Adrenal gland (tissue), 5 donors: ENCODE measurements at regions not wholly inside any gene's neighbourhood (a gene's known extent, or its start where the extent isn't known, plus 50 kb on each side); places are given as distances from the start of the nearest gene placed in this dataset.

Experiments used
- CTCF ChIP-seq, 6 experiments: fragments of 450-650 bp in 4 of 6; fragments of 200-600 bp in 2 of 6; sonication (generic) in 1 of 6; IDR thresholded peaks; 1 replicate in 5 of 6; 2 replicates in 1 of 6; pipeline versions ENCODE4 v1.5.1 to v1.8.0; 2016 to 2021; ENCODE audit warnings: antibody characterized with exemption in 6 of 6, mild to moderate bottlenecking in 2 of 6, moderate library complexity in 1 of 6
- POLR2A ChIP-seq, 2 donors: fragments of 450-650 bp; IDR thresholded peaks; one replicate each; pipeline ENCODE4 v1.6.1; 2017; ENCODE audit warnings: antibody characterized with exemption in 2 of 2, mild to moderate bottlenecking in 2 of 2, moderate library complexity in 1 of 2
- donor health status: DM: no; HTN: no; CAD: no.

- no peak for TF ChIP-seq CTCF (IDR thresholded peaks at IDR 0.05)
- TF ChIP-seq POLR2A (IDR thresholded peaks at IDR 0.05), result no peak
Measured at GRCh38 chr1:106398391-106398790, 658.1 kb upstream of the PRMT6 start.
